Epithelial cell of proximal tubule (primary cell): ENCODE measurements at regions not wholly inside any gene's neighbourhood (a gene's known extent, or its start where the extent isn't known, plus 50 kb on each side); places are given as distances from the start of the nearest gene placed in this dataset.
"Not testable (repeated sequence)": the region's sequence is repeated elsewhere in the genome, so short reads cannot be mapped to it uniquely, and the experiment has no call there.

Source experiments
- DNase-seq: peaks from one replicate; pipeline ENCODE4 v3.0.0-alpha.2; 2011; ENCODE audit warnings: low read depth
- H3K4me3 ChIP-seq: 2 replicates; pipeline ENCODE4 v1.5.1; 2011; ENCODE audit warnings: low read depth, mild to moderate bottlenecking, low read length
- TF ChIP-seq, protein P1 (sequence below): conservative IDR thresholded peaks from 2 replicates; pipeline ENCODE4 v1.5.1; 2012; ENCODE audit warnings: low read depth, mild to moderate bottlenecking, low read length

DNA sequence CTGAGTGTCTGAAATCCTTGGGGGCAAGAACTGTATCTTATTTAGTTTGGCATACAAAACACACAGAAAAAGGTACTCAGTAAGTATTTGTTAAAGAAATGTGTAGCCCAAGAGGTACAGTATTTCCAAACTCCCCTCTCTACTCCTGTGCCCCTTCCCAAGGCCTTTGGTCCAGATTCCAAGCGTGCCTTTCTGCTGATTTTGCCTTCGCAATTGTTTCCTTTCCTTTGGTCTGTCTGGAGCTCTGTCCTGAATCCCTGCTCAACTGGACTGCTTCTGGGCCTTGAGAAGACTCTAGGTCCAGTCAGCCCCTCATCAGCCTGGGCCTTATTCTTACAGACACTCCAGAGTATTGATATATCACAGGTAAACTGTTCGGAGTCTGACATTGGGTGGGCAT, 122.2 kb upstream of the SYNCRIP start:
- TF ChIP-seq, protein P1, sequence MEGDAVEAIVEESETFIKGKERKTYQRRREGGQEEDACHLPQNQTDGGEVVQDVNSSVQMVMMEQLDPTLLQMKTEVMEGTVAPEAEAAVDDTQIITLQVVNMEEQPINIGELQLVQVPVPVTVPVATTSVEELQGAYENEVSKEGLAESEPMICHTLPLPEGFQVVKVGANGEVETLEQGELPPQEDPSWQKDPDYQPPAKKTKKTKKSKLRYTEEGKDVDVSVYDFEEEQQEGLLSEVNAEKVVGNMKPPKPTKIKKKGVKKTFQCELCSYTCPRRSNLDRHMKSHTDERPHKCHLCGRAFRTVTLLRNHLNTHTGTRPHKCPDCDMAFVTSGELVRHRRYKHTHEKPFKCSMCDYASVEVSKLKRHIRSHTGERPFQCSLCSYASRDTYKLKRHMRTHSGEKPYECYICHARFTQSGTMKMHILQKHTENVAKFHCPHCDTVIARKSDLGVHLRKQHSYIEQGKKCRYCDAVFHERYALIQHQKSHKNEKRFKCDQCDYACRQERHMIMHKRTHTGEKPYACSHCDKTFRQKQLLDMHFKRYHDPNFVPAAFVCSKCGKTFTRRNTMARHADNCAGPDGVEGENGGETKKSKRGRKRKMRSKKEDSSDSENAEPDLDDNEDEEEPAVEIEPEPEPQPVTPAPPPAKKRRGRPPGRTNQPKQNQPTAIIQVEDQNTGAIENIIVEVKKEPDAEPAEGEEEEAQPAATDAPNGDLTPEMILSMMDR = no peak
- DNase-seq = no peak

DNA sequence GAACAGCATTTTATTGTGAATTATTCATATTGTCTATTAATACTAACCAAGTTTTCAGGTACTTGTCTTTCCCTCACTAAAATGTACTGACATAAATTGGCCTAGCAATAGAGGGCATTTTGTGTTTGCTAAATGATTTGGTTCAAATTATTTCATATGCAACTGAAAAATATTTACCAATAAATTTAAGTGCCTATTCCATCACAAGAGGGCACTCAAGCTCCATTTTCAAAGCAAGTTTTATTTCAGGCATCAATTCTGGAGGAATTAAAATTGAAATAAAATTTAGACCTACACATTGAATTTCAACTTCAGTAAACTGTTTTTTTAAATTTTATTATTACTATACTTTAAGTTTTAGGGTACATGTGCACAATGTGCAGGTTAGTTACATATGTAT, 114.3 kb upstream of the SYNCRIP start:
- DNase-seq = peak; percentile 9
- no peak overlapping the region for H3K4me3 ChIP-seq
- TF ChIP-seq, protein P1 = peak; percentile 59

More for the DNA sequence above, 122.2 kb upstream of the SYNCRIP start:
- no peak overlapping the region for H3K4me3 ChIP-seq

DNA sequence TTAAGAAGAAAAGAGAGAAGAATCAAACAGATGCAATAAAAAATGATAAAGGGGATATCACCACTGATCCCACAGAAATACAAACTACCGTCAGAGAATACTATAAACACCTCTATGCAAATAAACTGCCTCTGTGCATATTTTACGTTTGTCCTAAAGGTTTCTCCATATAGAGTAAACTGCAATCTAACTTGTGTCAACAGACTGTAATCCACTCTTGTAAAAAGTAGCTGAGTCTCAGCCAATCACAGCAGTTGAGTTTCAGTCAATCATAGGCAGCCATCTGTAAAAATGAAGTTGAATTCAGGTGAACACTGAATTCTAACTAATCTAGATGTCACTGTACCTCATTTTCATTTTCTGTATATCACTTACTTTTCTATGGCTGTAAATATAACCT, 112.2 kb upstream of the SYNCRIP start:
- TF ChIP-seq, protein P1 = no peak
- no peak for DNase-seq
- H3K4me3 ChIP-seq = no peak overlapping the region

DNA sequence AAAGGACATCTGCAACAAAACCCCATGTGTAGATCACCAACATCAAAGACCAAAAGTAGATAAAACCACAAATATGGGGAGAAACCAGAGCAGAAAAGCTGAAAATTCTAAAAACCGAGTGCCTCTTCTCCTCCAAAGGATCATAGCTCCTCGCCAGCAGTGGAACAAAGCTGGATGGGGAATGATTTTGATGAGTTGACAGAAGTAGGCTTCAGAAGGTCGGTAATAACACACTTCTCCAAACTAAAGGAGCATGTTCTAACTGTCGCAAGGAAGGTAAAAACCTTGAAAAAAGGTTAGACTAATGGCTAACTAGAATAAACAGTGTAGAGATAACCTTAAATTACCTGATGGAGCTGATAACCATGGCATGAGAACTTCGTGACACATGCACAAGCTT, 109.9 kb upstream of the SYNCRIP start:
- DNase-seq = no peak
- no peak overlapping the region for H3K4me3 ChIP-seq
- TF ChIP-seq, protein P1 = no peak

DNA sequence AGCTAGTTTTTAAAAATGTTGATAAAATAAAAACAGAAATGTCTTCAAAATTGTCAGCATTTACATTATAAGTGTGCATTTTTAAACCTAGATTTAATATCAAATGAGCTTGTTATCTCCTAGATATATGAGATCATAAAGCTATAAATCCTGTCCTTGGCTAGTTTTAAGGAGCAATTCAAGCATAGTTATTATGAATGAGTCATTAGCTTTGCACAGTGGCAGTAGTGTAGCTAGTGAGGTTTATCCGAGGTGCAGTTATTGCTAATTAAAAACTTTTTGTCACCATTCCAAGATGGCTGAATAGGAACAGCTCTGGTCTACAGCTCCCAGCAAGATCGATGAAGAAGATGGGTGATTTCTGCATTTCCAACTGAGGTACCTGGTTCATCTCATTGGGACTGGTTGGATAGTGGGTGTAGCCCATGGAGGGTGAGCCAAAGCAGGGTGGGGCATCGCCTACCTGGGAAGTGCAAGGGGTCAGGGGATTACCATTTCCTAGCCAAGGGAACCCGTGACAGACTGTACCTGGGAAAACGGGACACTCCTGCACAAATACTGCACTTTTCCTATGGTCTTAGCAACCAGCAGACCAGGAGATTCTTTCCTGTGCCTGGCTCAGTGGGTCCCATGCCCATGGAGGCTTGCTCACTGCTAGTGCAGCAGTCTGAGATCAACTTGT, 108.8 kb upstream of the SYNCRIP start:
- no peak for DNase-seq
- TF ChIP-seq, protein P1 = no peak
- H3K4me3 ChIP-seq = no peak overlapping the region

DNA sequence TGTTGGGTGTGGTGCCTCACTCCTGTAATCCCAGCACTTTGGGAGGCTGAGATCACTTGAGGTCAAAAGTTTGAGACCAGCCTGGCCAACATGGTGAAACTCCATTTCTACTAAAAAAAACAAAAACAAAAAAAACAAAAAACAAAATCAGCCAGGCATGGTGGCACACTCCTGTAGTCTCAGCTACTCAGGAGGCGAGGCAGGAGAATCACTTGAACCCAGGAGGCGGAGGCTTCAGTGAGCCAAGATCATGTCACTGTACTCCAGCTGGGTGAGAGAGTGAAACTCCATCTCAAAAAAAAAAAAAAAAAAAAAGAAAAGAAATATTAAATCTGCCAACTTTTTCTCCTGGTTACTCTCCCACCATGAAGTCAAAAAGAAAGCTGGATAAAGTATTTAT, 107.5 kb upstream of the SYNCRIP start:
- not testable (repeated sequence) for DNase-seq, H3K4me3 ChIP-seq

DNA sequence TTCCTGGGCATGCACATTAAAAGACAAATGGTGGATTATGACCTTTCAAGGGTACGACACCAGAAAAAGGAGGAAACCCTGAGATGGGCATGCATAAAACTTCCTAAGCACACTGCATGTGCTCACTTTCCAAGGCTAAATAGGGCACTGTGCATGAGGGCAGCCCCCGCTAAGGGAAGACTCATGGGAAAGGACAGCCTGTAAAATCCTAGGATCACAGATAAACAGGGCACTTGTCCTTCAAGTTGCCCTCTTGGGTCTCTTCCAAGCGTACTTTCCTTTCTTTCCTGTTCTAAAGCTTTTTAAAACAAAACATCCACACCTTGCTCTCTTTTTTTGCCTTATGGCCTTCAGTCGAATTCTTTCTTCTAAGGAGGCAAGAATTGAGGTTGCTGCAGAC, 106.5 kb upstream of the SYNCRIP start:
- no peak for DNase-seq
- H3K4me3 ChIP-seq = no peak overlapping the region
- TF ChIP-seq, protein P1 = no peak
